ENCODE measurements at regions not wholly inside any gene's neighbourhood (a gene's known extent, or its start where the extent isn't known, plus 50 kb on each side); places are given as distances from the start of the nearest gene placed in this dataset.

- H3K9me3 Mint-ChIP-seq, result no peaks in the 10 kb centered on the region
- no peaks in the 10 kb centered on the region for H3K36me3 Mint-ChIP-seq (ENCODE audit: low read depth)
- no peak overlapping the region for H3K27ac Mint-ChIP-seq
- H3K27me3 Mint-ChIP-seq, result no peaks in the 10 kb centered on the region
- H3K4me1 Mint-ChIP-seq (ENCODE audit: low read depth), result no peaks in the 10 kb centered on the region
- no peak overlapping the region for H3K4me3 Mint-ChIP-seq
These were observed 483.2 kb downstream of the METTL4 start for GRCh38 chr18:2087877-2088673.

GRCh38 chr18:2089396-2089795 lies 481.9 kb downstream of the METTL4 start:
- H3K36me3 Mint-ChIP-seq (ENCODE audit: low read depth), result no peaks in the 10 kb centered on the region
- H3K4me1 Mint-ChIP-seq (ENCODE audit: low read depth), result no peaks in the 10 kb centered on the region
- H3K27ac Mint-ChIP-seq, result no peak overlapping the region
- H3K27me3 Mint-ChIP-seq, result peaks cover under 1% of the 10 kb centered on the region
- no peaks in the 10 kb centered on the region for H3K9me3 Mint-ChIP-seq
- no peak overlapping the region for H3K4me3 Mint-ChIP-seq

- Mint-ChIP-seq H3K4me1 (ENCODE audit: low read depth) (no peaks in the 10 kb centered on the region), H3K36me3 (ENCODE audit: low read depth) (no peaks in the 10 kb centered on the region), H3K4me3 (no peak overlapping the region), H3K27me3 (peaks cover 5% of the 10 kb centered on the region), H3K27ac (no peak overlapping the region), H3K9me3 (no peaks in the 10 kb centered on the region)
These were observed 479.4 kb downstream of the METTL4 start for GRCh38 chr18:2091937-2092336.

GRCh38 chr18:2096551-2096950 lies 474.8 kb downstream of the METTL4 start:
- H3K4me3 Mint-ChIP-seq, result no peak overlapping the region
- H3K4me1 Mint-ChIP-seq (ENCODE audit: low read depth), result no peaks in the 10 kb centered on the region
- no peaks in the 10 kb centered on the region for H3K9me3 Mint-ChIP-seq
- H3K27ac Mint-ChIP-seq, result no peak overlapping the region
- no peaks in the 10 kb centered on the region for H3K36me3 Mint-ChIP-seq (ENCODE audit: low read depth)
- peaks cover 5% of the 10 kb centered on the region for H3K27me3 Mint-ChIP-seq

- no peaks in the 10 kb centered on the region for H3K9me3 Mint-ChIP-seq
- no peak overlapping the region for H3K4me3 Mint-ChIP-seq
- no peak overlapping the region for H3K27ac Mint-ChIP-seq
- no peaks in the 10 kb centered on the region for H3K36me3 Mint-ChIP-seq (ENCODE audit: low read depth)
- H3K27me3 Mint-ChIP-seq, result peaks cover 3% of the 10 kb centered on the region
- H3K4me1 Mint-ChIP-seq (ENCODE audit: low read depth), result no peaks in the 10 kb centered on the region
These were observed 470.6 kb downstream of the METTL4 start for GRCh38 chr18:2100694-2101213.

- no peaks in the 10 kb centered on the region for H3K4me1 Mint-ChIP-seq (ENCODE audit: low read depth)
- H3K27ac Mint-ChIP-seq, result no peak overlapping the region
- H3K4me3 Mint-ChIP-seq, result no peak overlapping the region
- no peaks in the 10 kb centered on the region for H3K36me3 Mint-ChIP-seq (ENCODE audit: low read depth)
- H3K27me3 Mint-ChIP-seq, result peaks cover 3% of the 10 kb centered on the region
- no peaks in the 10 kb centered on the region for H3K9me3 Mint-ChIP-seq
These were observed 469.3 kb downstream of the METTL4 start for GRCh38 chr18:2102022-2102421.

GRCh38 chr18:2103299-2103698 lies 468.0 kb downstream of the METTL4 start:
- Mint-ChIP-seq H3K27me3 (peaks cover 3% of the 10 kb centered on the region), H3K36me3 (ENCODE audit: low read depth) (no peaks in the 10 kb centered on the region), H3K27ac (no peak overlapping the region), H3K9me3 (no peaks in the 10 kb centered on the region), H3K4me1 (ENCODE audit: low read depth) (no peaks in the 10 kb centered on the region), H3K4me3 (no peak overlapping the region)

GRCh38 chr18:2104620-2105462 lies 466.5 kb downstream of the METTL4 start:
- Mint-ChIP-seq H3K27me3 (peaks cover 3% of the 10 kb centered on the region), H3K4me3 (no peak overlapping the region), H3K4me1 (ENCODE audit: low read depth) (no peaks in the 10 kb centered on the region), H3K36me3 (ENCODE audit: low read depth) (no peaks in the 10 kb centered on the region), H3K27ac (no peak overlapping the region), H3K9me3 (no peaks in the 10 kb centered on the region)

GRCh38 chr18:2108591-2108990 lies 462.7 kb downstream of the METTL4 start:
- H3K27me3 Mint-ChIP-seq, result peaks cover 18% of the 10 kb centered on the region
- no peaks in the 10 kb centered on the region for H3K9me3 Mint-ChIP-seq
- H3K4me1 Mint-ChIP-seq (ENCODE audit: low read depth), result no peaks in the 10 kb centered on the region
- H3K27ac Mint-ChIP-seq, result no peak overlapping the region
- H3K4me3 Mint-ChIP-seq, result no peak overlapping the region
- H3K36me3 Mint-ChIP-seq (ENCODE audit: low read depth), result no peaks in the 10 kb centered on the region

- Mint-ChIP-seq H3K9me3 (no peaks in the 10 kb centered on the region), H3K4me1 (ENCODE audit: low read depth) (no peaks in the 10 kb centered on the region), H3K36me3 (ENCODE audit: low read depth) (no peaks in the 10 kb centered on the region), H3K27ac (no peak overlapping the region), H3K27me3 (peaks cover 25% of the 10 kb centered on the region), H3K4me3 (no peak overlapping the region)
These were observed 459.8 kb downstream of the METTL4 start for GRCh38 chr18:2111456-2111855.

- Mint-ChIP-seq H3K4me3 (no peak overlapping the region), H3K27ac (no peak overlapping the region), H3K9me3 (no peaks in the 10 kb centered on the region), H3K36me3 (ENCODE audit: low read depth) (no peaks in the 10 kb centered on the region), H3K27me3 (peaks cover 25% of the 10 kb centered on the region), H3K4me1 (ENCODE audit: low read depth) (no peaks in the 10 kb centered on the region)
These were observed 458.8 kb downstream of the METTL4 start for GRCh38 chr18:2112435-2113045.

- Mint-ChIP-seq H3K27ac (no peak overlapping the region), H3K27me3 (peaks cover 36% of the 10 kb centered on the region), H3K4me3 (no peak overlapping the region), H3K9me3 (no peaks in the 10 kb centered on the region), H3K36me3 (ENCODE audit: low read depth) (no peaks in the 10 kb centered on the region), H3K4me1 (ENCODE audit: low read depth) (no peaks in the 10 kb centered on the region)
These were observed 457.0 kb downstream of the METTL4 start for GRCh38 chr18:2114289-2114688.

- Mint-ChIP-seq H3K9me3 (no peaks in the 10 kb centered on the region), H3K4me3 (no peak overlapping the region), H3K27ac (no peak overlapping the region), H3K4me1 (ENCODE audit: low read depth) (no peaks in the 10 kb centered on the region), H3K27me3 (peaks cover 36% of the 10 kb centered on the region), H3K36me3 (ENCODE audit: low read depth) (no peaks in the 10 kb centered on the region)
These were observed 456.5 kb downstream of the METTL4 start for GRCh38 chr18:2114765-2115164.

- Mint-ChIP-seq H3K4me1 (ENCODE audit: low read depth) (no peaks in the 10 kb centered on the region), H3K36me3 (ENCODE audit: low read depth) (no peaks in the 10 kb centered on the region), H3K4me3 (no peak overlapping the region), H3K27ac (no peak overlapping the region), H3K9me3 (no peaks in the 10 kb centered on the region), H3K27me3 (peaks cover 12% of the 10 kb centered on the region)
These were observed 450.1 kb downstream of the METTL4 start for GRCh38 chr18:2121224-2121623.

- no peaks in the 10 kb centered on the region for H3K36me3 Mint-ChIP-seq (ENCODE audit: low read depth)
- H3K4me3 Mint-ChIP-seq, result no peak overlapping the region
These were observed 448.2 kb downstream of the METTL4 start for GRCh38 chr18:2123077-2123476.

More at GRCh38 chr18:2123077-2123476, 448.2 kb downstream of the METTL4 start:
- Mint-ChIP-seq H3K27ac (no peak overlapping the region), H3K9me3 (no peaks in the 10 kb centered on the region), H3K27me3 (peaks cover 10% of the 10 kb centered on the region), H3K4me1 (ENCODE audit: low read depth) (no peaks in the 10 kb centered on the region)
